Spleen (tissue), 11 donors: ENCODE measurements at regions not wholly inside any gene's neighbourhood (a gene's known extent, or its start where the extent isn't known, plus 50 kb on each side); places are given as distances from the start of the nearest gene placed in this dataset.
A peak's percentile ranks its signal among the peaks of the same experiment; 100 is the strongest.

Experiments
- DNase-seq: peaks from one replicate; pipeline ENCODE4 v3.0.0-alpha.2; 2020
- H3K27ac ChIP-seq, 8 donors: fragments of 200-600 bp; sonication (generic) in 7 of 8; 1 replicate in 4 of 8; 2 replicates in 4 of 8; pipeline versions ENCODE4 v1.5.0 to v1.8.0; 2016 to 2021; ENCODE audit warnings: inconsistent platforms in 4 of 8, mild to moderate bottlenecking in 4 of 8, moderate library complexity in 1 of 8
- H3K27me3 ChIP-seq, 7 donors: fragments of 200-600 bp; sonication (generic) in 6 of 7; replicated peaks in 1 of 7; 1 replicate in 4 of 7; 2 replicates in 3 of 7; pipeline versions ENCODE4 v1.5.0 to v1.8.0; 2016 to 2021; ENCODE audit warnings: inconsistent platforms in 3 of 7, mild to moderate bottlenecking in 1 of 7
- H3K36me3 ChIP-seq, 6 donors: fragments of 200-600 bp; sonication (generic) in 5 of 6; 1 replicate in 4 of 6; 2 replicates in 2 of 6; pipeline versions ENCODE4 v1.5.0 to v1.8.0; 2016 to 2021; ENCODE audit warnings: inconsistent platforms in 2 of 6
- H3K4me1 ChIP-seq, 6 donors: fragments of 200-600 bp; sonication (generic) in 5 of 6; 1 replicate in 3 of 6; 2 replicates in 3 of 6; pipeline versions ENCODE4 v1.5.0 to v1.8.0; 2016 to 2021; ENCODE audit warnings: inconsistent platforms in 3 of 6
- H3K4me3 ChIP-seq, 8 donors: fragments of 200-600 bp; sonication (generic) in 7 of 8; 1 replicate in 4 of 8; 2 replicates in 4 of 8; pipeline versions ENCODE4 v1.5.0 to v1.8.0; 2016 to 2021; ENCODE audit warnings: inconsistent platforms in 4 of 8, mild to moderate bottlenecking in 4 of 8, moderate library complexity in 2 of 8
- H3K9me3 ChIP-seq, 8 donors: fragments of 200-600 bp; sonication (generic) in 7 of 8; 1 replicate in 4 of 8; 2 replicates in 4 of 8; pipeline versions ENCODE4 v1.5.0 to v1.8.0; 2016 to 2021; ENCODE audit warnings: inconsistent platforms in 4 of 8
- CTCF ChIP-seq, 11 experiments: fragments of 200-600 bp in 7 of 11; fragments of 450-650 bp in 4 of 11; sonication (generic) in 4 of 11; IDR thresholded peaks in 8 of 11; conservative IDR thresholded peaks in 3 of 11; 1 replicate in 7 of 11; 2 replicates in 4 of 11; pipeline versions ENCODE4 v1.4.0 to v1.8.0; 2016 to 2021; ENCODE audit warnings: antibody characterized with exemption in 11 of 11, inconsistent platforms in 4 of 11, mild to moderate bottlenecking in 1 of 11
- POLR2A ChIP-seq, 3 donors: fragments of 450-650 bp; IDR thresholded peaks; one replicate each; pipeline ENCODE4 v1.5.1; 2017; ENCODE audit warnings: antibody characterized with exemption in 3 of 3, mild to moderate bottlenecking in 1 of 3
- POLR2AphosphoS5 ChIP-seq, 3 donors: sonication (generic); formaldehyde crosslinking; IDR thresholded peaks; one replicate each; pipeline ENCODE4 v1.5.1; 2017; ENCODE audit warnings: antibody characterized with exemption in 3 of 3
- WGBS, 5 donors: extraction: QIAGEN DNeasy Blood & Tissue Kit in 3 of 5; methylation state at CpG; one replicate each; pipeline versions ENCODE4 v1.1.5 to v1.1.7; 2013 to 2018; 5-methylcytosine and 5-hydroxymethylcytosine counted together
- intact Hi-C: fragments of 100-400 bp; cut with DNase I; formaldehyde crosslinking; loops from one replicate; pipeline ENCODE4 v1.15.0; 2023; ENCODE audit warnings: low total_unique reads
- donor health status: healthy with polysubstance abuse.
- donor health status: DM: no; HTN: no; CAD: no; lungs with moderate emphysema.
- donor health status: DM: no; HTN: no; CAD: no.
- donor health status: Bipolar disorder and iron deficiency.
- donor health status: healthy.
- donor health status: DM: no; HTN: no; CAD: no.
- donor health status: DM: yes; HTN: yes; CAD: no.

DNA sequence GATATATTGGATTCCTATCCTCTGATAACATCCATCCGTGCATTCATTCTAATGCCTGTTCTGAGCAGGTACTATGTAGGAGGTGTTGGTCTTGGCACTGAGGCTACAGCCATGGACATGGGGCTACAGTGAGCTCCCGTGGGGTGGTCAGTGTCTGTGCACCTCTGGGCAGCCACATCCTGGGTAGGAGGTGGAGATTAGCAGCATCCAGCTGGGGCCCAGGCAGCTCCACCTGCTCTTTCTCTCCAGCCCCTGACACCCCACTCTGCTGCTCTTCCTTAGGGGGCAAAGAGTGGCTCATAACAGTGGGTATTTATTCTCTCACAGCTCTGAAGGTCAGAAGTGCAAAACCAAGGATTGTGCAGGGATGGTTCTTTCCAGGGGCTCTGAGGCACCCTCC, 292.0 kb upstream of the SFSWAP start:
- Histone ChIP-seq H3K36me3 (no peaks in the 10 kb centered on the region), H3K4me1 (no peaks in the 10 kb centered on the region), H3K9me3 (peaks cover 0 to 10% (median 4%) of the 10 kb centered on the region in 8 donors), H3K4me3 (no peak overlapping the region), H3K27me3 (peaks cover 0 to 23% (median 0%) of the 10 kb centered on the region in 7 donors), H3K27ac (no peak overlapping the region)
- intact Hi-C loops, result no loop called here
- TF ChIP-seq CTCF (IDR thresholded peaks at IDR 0.05 in 8 of 11, conservative IDR thresholded peaks at IDR 0.05 in 3 of 11) (no peak), POLR2A (IDR thresholded peaks at IDR 0.05) (no peak), POLR2AphosphoS5 (IDR thresholded peaks at IDR 0.05) (no peak)
- WGBS, 5 donors, result 73 to 83% (median 77%) methylated on average over 2 of the region's 2 CpGs
- DNase-seq, result peak; percentile 56

GRCh38 chr12:131420867-131421447, 289.9 kb upstream of the SFSWAP start:
- H3K4me3 ChIP-seq, result no peak overlapping the region
- peaks cover 0 to 31% (median 19%) of the 10 kb centered on the region in 8 donors for H3K9me3 ChIP-seq
- no peaks in the 10 kb centered on the region for H3K36me3 ChIP-seq
- peak; percentile 31 for DNase-seq
- WGBS, 5 donors, result 62 to 71% (median 68%) methylated on average over 13 of the region's 13 CpGs
- intact Hi-C loops, result no loop called here
- no peaks in the 10 kb centered on the region for H3K4me1 ChIP-seq
- TF ChIP-seq POLR2A (IDR thresholded peaks at IDR 0.05), result no peak
- TF ChIP-seq POLR2AphosphoS5 (IDR thresholded peaks at IDR 0.05), result no peak
- TF ChIP-seq CTCF (IDR thresholded peaks at IDR 0.05 in 8 of 11, conservative IDR thresholded peaks at IDR 0.05 in 3 of 11), result no peak
- H3K27ac ChIP-seq, result no peak overlapping the region
- H3K27me3 ChIP-seq, result peaks cover 0 to 23% (median 0%) of the 10 kb centered on the region in 7 donors

GRCh38 chr12:131421509-131422186, 289.2 kb upstream of the SFSWAP start:
- no peaks in the 10 kb centered on the region for H3K36me3 ChIP-seq
- no peak overlapping the region for H3K4me3 ChIP-seq
- no peaks in the 10 kb centered on the region for H3K4me1 ChIP-seq
- no peak overlapping the region for H3K27ac ChIP-seq
- peak; percentile 71 for DNase-seq
- intact Hi-C loops, result no loop called here
- peaks cover 0 to 23% (median 0%) of the 10 kb centered on the region in 7 donors for H3K27me3 ChIP-seq
- WGBS, 5 donors, result 79 to 87% (median 84%) methylated on average over 10 of the region's 10 CpGs
- TF ChIP-seq POLR2AphosphoS5 (IDR thresholded peaks at IDR 0.05) (no peak), CTCF (IDR thresholded peaks at IDR 0.05 in 8 of 11, conservative IDR thresholded peaks at IDR 0.05 in 3 of 11) (no peak), POLR2A (IDR thresholded peaks at IDR 0.05) (no peak)
- H3K9me3 ChIP-seq, result peaks cover 0 to 31% (median 19%) of the 10 kb centered on the region in 8 donors

DNA sequence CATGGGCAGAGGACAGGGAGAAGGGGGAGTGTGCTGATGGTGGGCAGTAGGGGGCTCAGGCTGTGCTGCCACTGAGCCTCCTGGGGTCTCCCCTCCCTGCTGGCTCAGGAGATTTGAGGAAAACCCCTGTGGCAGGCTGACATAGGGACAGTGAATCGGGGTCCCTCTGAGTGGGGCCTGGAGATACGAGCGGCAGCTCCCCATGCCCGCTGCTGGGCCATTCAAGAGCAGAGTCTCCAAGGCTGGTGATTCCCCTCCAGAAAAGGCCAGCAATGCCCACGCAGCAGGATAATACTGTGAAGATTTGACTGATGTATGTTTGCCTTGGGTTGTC, 288.7 kb upstream of the SFSWAP start:
- peaks cover 0 to 23% (median 0%) of the 10 kb centered on the region in 7 donors for H3K27me3 ChIP-seq
- H3K4me1 ChIP-seq, result no peaks in the 10 kb centered on the region
- TF ChIP-seq POLR2AphosphoS5 (IDR thresholded peaks at IDR 0.05), result no peak
- TF ChIP-seq CTCF (IDR thresholded peaks at IDR 0.05 in 8 of 11, conservative IDR thresholded peaks at IDR 0.05 in 3 of 11), result no peak
- TF ChIP-seq POLR2A (IDR thresholded peaks at IDR 0.05), result no peak
- peaks cover 0 to 31% (median 19%) of the 10 kb centered on the region in 8 donors for H3K9me3 ChIP-seq
- no peaks in the 10 kb centered on the region for H3K36me3 ChIP-seq
- H3K27ac ChIP-seq, result no peak overlapping the region
- peak; percentile 47 for DNase-seq
- H3K4me3 ChIP-seq, result no peak overlapping the region
- 69 to 97% (median 83%) methylated on average over 3 to 5 of the region's 5 CpGs for WGBS, 5 donors
- intact Hi-C loops, result no loop called here
